Ishikawa (cell line): ENCODE measurements at regions not wholly inside any gene's neighbourhood (a gene's known extent, or its start where the extent isn't known, plus 50 kb on each side); places are given as distances from the start of the nearest gene placed in this dataset.

ENCODE experiments used
- CEBPB ChIP-seq: IDR thresholded peaks from 2 replicates; pipeline ENCODE4 v1.6.1; 2012
- CREB1 ChIP-seq: IDR thresholded peaks from 2 replicates; pipeline ENCODE4 v1.6.1; 2012; ENCODE audit warnings: low read depth
- EGR1 ChIP-seq: IDR thresholded peaks from 2 replicates; pipeline ENCODE4 v1.6.1; 2012
- EP300 ChIP-seq: IDR thresholded peaks from 2 replicates; pipeline ENCODE4 v1.6.1; 2012; ENCODE audit warnings: borderline replicate concordance
- FOXM1 ChIP-seq: IDR thresholded peaks from 2 replicates; pipeline ENCODE4 v1.6.1; 2012; ENCODE audit warnings: low read depth, borderline replicate concordance
- NFIC ChIP-seq: IDR thresholded peaks from 2 replicates; pipeline ENCODE4 v1.6.1; 2012
- RAD21 ChIP-seq: IDR thresholded peaks from 2 replicates; pipeline ENCODE4 v1.6.1; 2012; ENCODE audit warnings: low read depth
- REST ChIP-seq: IDR thresholded peaks from 2 replicates; pipeline ENCODE4 v1.6.1; 2012; ENCODE audit warnings: low read depth, mild to moderate bottlenecking
- TAF1 ChIP-seq: IDR thresholded peaks from 2 replicates; pipeline ENCODE4 v1.6.1; 2012; ENCODE audit warnings: low read depth, mild to moderate bottlenecking
- TCF12 ChIP-seq: IDR thresholded peaks from 2 replicates; pipeline ENCODE4 v1.6.1; 2012; ENCODE audit warnings: low read depth
- TEAD4 ChIP-seq: IDR thresholded peaks from 2 replicates; pipeline ENCODE4 v1.6.1; 2012
- USF1 ChIP-seq: IDR thresholded peaks from 2 replicates; pipeline ENCODE4 v1.6.1; 2012
- YY1 ChIP-seq: IDR thresholded peaks from 2 replicates; pipeline ENCODE4 v1.6.1; 2012; ENCODE audit warnings: low read depth
- ZBTB7A ChIP-seq: IDR thresholded peaks from 2 replicates; pipeline ENCODE4 v1.6.1; 2012; ENCODE audit warnings: low read depth
- TF ChIP-seq, protein P1 (sequence below): IDR thresholded peaks from 2 replicates; pipeline ENCODE4 v1.6.1; 2012

- no peak for TF ChIP-seq RAD21
- no peak for TF ChIP-seq NFIC
- no peak for TF ChIP-seq ZBTB7A
- no peak for TF ChIP-seq TEAD4
- TF ChIP-seq EGR1: no peak
- TF ChIP-seq TAF1: no peak
Observed at GRCh38 chr1:87706779-87707228, 378.1 kb downstream of the LMO4 start.

- TF ChIP-seq NFIC (no peak), FOXM1 (no peak), CEBPB (no peak), EGR1 (no peak), CREB1 (no peak), REST (no peak), TAF1 (no peak), RAD21 (no peak)
- TF ChIP-seq, protein P1, sequence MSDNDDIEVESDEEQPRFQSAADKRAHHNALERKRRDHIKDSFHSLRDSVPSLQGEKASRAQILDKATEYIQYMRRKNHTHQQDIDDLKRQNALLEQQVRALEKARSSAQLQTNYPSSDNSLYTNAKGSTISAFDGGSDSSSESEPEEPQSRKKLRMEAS: no peak
Observed at GRCh38 chr1:87707411-87707810, 378.7 kb downstream of the LMO4 start.

GRCh38 chr1:87712261-87713010, 383.8 kb downstream of the LMO4 start:
- no peak for TF ChIP-seq CREB1

GRCh38 chr1:87714278-87714677, 385.6 kb downstream of the LMO4 start:
- no peak for TF ChIP-seq NFIC
- no peak for TF ChIP-seq RAD21
- no peak for TF ChIP-seq EP300
- TF ChIP-seq YY1: no peak
- no peak for TF ChIP-seq TAF1

DNA sequence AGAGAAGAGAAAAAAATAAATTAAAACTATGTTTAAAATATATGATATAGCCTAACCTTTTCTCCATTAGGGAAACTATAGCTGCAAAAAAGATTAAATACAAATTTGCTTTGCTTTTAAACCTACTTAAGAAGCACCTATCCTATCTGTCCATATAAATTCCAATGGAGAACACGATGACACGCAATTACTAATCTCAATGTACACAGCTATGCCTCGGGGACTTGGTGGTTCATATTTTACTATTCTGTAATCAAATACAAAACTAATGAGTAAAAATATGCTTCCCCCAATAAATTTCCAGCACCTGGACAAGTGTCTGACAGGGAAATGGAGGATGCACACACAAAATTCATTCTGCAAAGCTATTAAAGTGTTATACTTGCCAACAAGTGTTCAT, 386.4 kb downstream of the LMO4 start:
- TF ChIP-seq USF1: no peak

DNA sequence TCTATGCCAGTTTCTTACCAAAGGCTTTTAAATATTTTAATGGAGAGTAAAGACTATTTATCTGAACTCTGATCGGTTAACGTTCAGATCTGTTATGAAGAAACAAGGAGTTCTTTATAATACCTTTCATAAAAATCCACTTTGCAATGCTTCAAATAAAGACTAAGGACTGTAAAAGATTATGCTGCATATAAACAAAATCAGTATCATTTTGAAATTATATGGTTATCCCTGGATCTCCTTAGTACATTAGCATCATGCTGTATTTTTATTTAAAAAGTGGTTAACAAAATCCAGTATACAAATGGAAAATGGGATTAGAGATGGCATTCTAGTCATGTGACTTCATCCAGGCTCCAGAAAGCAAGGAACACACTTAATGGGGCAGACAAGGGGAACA, 386.8 kb downstream of the LMO4 start:
- TF ChIP-seq YY1: no peak
- no peak for TF ChIP-seq TAF1
- no peak for TF ChIP-seq TCF12
- TF ChIP-seq ZBTB7A: no peak
- no peak for TF ChIP-seq EGR1
- TF ChIP-seq USF1: no peak
- TF ChIP-seq NFIC: no peak
- no peak for TF ChIP-seq REST
- TF ChIP-seq FOXM1: no peak
- TF ChIP-seq CREB1: no peak
- no peak for TF ChIP-seq EP300
- no peak for TF ChIP-seq RAD21
- TF ChIP-seq TEAD4: no peak
- TF ChIP-seq CEBPB: no peak

DNA sequence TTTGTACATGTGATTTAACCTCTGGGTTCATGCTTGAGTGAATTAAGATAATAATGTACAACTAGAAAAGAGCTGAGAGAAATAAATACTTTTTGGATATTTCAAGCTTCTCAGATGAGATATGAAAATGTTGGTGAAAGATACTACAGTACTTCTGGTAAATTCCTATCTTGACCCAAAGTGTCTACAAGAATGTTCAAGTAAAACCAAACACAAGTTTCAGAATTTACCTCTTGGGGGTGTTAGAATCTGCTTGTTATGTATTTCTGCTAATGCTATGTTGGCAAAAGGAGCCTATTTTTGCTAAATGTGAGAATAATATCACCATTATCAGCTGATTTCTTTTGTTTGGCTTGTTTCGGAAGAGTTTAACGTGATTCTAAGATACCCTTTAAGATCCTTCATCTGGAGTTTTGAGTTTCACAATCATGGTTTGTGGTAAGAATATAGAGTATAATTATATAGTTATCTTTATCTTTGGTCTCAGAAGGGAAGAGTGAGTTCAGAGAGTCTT, 388.5 kb downstream of the LMO4 start:
- no peak for TF ChIP-seq EGR1
- no peak for TF ChIP-seq CEBPB
- TF ChIP-seq TCF12: no peak
- TF ChIP-seq CREB1: no peak
- no peak for TF ChIP-seq REST
- no peak for TF ChIP-seq FOXM1
- TF ChIP-seq TEAD4: no peak
- TF ChIP-seq ZBTB7A: no peak
- no peak for TF ChIP-seq YY1
- no peak for TF ChIP-seq EP300
- TF ChIP-seq TAF1: no peak
- TF ChIP-seq RAD21: no peak
- TF ChIP-seq, protein P1: no peak
- TF ChIP-seq USF1: no peak
- TF ChIP-seq NFIC: no peak
